HepG2 (cell line): ENCODE measurements at regions not wholly inside any gene's neighbourhood (a gene's known extent, or its start where the extent isn't known, plus 50 kb on each side); places are given as distances from the start of the nearest gene placed in this dataset.

Source experiments
- CEBPZ ChIP-seq: IDR thresholded peaks from 2 replicates; pipeline ENCODE4 v1.6.1; 2012; ENCODE audit warnings: low read length, improper control_type of control experiment
- ESRRA ChIP-seq: sonication (generic); formaldehyde crosslinking; IDR thresholded peaks from 2 replicates; pipeline ENCODE4 v1.5.1; 2020; ENCODE audit warnings: mild to moderate bottlenecking, low read depth, missing genetic modification reagents
- ETV5 ChIP-seq: IDR thresholded peaks from 2 replicates; pipeline ENCODE4 v1.6.1; 2018; ENCODE audit warnings: missing biosample characterization, missing genetic modification reagents, inconsistent platforms, borderline replicate concordance
- POLR2AphosphoS5 ChIP-seq: IDR thresholded peaks from 2 replicates; pipeline ENCODE4 v1.6.1; 2012; ENCODE audit warnings: low read depth, low read length
- RAD51 ChIP-seq: fragments of 450-650 bp; IDR thresholded peaks from 2 replicates; pipeline ENCODE4 v1.6.1; 2016; ENCODE audit warnings: borderline replicate concordance

GRCh38 chr7:130932088-130932487 is 198.1 kb upstream of the KLF14 start:
- TF ChIP-seq RAD51 = no peak
- TF ChIP-seq ETV5 = no peak
- TF ChIP-seq CEBPZ = no peak
- TF ChIP-seq POLR2AphosphoS5 = no peak
- no peak for TF ChIP-seq ESRRA (CRISPR knock-in tag)
